AG09319 (cell line): ENCODE measurements at regions not wholly inside any gene's neighbourhood (a gene's known extent, or its start where the extent isn't known, plus 50 kb on each side); places are given as distances from the start of the nearest gene placed in this dataset.
"Not testable (repeated sequence)": the region's sequence is repeated elsewhere in the genome, so short reads cannot be mapped to it uniquely, and the experiment has no call there.

Experiments
- DNase-seq: peaks from one replicate; pipeline ENCODE4 v3.0.0-alpha.2; 2010; ENCODE audit warnings: low read depth; ENCODE audit errors: extremely low read depth
- TF ChIP-seq, protein P1 (sequence below): IDR thresholded peaks from 2 replicates; pipeline ENCODE4 v1.5.1; 2011; ENCODE audit warnings: low read depth, mild to moderate bottlenecking, inconsistent platforms, low read length, moderate library complexity

DNA sequence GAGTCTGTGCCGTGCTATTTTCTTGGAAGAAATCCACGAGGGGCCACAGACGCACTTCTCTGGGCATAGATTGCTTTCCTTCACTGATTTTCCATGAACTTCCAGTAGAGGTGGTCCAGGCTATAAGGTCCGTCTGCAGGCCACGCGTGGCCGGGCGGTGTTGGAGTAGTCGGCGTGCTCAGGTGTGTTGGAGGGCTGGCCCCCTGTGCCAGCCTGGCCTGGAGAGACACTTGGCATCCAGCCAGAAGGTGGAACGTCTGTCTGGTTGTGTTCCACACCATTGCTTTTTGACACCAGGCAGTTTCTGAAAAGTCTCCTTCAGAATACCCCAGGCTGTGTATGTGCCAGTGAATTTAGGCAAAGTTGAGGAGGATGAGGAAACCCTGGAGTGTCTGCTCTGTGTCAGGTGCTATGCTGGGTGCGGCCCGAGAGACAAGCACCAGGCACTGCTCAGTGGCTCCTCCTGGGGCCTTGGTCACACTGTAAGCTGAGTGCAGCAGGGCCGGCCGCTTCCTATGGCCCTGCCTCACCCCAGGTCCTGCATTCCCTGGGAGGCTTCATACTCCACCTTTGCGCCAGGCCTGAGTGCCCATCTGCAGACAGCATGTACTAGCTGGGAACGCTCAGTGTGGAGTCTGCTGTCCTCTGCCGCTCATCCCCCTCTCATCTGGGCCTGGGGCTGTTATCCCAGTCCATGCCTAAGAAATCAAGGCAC lies 52.1 kb upstream of the TAMM41 start:
- TF ChIP-seq, protein P1, sequence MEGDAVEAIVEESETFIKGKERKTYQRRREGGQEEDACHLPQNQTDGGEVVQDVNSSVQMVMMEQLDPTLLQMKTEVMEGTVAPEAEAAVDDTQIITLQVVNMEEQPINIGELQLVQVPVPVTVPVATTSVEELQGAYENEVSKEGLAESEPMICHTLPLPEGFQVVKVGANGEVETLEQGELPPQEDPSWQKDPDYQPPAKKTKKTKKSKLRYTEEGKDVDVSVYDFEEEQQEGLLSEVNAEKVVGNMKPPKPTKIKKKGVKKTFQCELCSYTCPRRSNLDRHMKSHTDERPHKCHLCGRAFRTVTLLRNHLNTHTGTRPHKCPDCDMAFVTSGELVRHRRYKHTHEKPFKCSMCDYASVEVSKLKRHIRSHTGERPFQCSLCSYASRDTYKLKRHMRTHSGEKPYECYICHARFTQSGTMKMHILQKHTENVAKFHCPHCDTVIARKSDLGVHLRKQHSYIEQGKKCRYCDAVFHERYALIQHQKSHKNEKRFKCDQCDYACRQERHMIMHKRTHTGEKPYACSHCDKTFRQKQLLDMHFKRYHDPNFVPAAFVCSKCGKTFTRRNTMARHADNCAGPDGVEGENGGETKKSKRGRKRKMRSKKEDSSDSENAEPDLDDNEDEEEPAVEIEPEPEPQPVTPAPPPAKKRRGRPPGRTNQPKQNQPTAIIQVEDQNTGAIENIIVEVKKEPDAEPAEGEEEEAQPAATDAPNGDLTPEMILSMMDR = no peak
- no peak for DNase-seq

DNA sequence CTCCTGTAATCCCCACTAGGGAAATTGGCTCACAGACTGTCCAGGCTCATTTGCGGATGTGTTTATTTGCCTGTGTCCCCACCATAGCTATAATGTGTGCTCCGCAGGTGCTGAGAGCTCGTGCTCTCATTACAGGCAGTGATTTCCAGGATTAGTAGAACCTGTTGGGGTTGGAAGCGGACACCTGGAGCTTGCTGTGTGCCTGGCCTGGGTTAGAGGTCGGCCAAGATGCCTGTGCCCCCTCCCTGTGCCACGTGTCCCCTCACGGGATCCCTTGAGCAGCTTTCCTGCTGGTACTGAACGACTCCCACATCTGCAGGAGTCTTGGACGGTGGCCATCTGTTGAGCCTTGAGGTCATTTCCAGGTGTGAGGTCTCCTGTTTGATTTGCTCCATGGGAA lies 52.7 kb upstream of the TAMM41 start:
- not testable (repeated sequence) for DNase-seq

DNA sequence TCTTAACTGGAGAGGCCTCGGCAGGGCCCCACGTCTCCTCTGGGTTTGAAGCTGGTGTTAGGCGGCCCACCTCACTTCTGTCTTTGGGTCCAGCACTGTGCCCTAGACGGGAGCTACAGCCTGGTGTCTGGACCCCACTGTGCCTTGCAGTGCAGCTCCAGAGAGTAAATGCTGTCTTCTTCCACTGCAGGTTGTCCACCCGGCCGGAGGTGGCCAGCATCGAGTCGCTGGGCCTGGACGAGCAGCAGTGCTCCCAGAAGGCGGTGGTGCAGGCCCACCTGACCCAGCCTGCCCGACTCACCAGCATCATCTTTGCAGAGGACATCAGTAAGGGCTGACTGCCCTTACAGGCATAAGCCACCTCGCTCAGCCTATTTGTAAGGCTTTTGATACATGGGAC lies 53.1 kb upstream of the TAMM41 start:
- no peak for DNase-seq
- TF ChIP-seq, protein P1 = no peak

DNA sequence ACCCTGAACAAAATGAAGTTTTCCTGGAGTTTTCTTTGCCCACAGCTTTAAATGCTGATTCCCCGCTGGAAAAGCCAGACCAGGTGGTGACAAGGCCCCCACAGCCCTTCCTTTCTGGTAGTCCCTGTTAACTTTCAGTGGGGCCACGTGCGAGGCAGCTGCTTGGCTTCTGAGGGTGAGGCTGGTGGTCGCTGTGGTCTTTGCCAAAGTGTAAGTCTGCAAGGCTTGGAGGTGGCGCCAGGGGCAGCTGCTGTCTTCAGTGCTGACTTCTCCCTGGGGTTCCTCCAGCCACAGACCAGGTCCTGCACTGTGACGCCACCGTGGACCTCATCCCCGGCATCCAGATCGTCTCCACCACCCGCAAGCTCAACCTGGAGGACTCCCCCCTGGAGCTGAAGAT lies 54.1 kb upstream of the TAMM41 start:
- no peak for DNase-seq
- TF ChIP-seq, protein P1 = no peak

DNA sequence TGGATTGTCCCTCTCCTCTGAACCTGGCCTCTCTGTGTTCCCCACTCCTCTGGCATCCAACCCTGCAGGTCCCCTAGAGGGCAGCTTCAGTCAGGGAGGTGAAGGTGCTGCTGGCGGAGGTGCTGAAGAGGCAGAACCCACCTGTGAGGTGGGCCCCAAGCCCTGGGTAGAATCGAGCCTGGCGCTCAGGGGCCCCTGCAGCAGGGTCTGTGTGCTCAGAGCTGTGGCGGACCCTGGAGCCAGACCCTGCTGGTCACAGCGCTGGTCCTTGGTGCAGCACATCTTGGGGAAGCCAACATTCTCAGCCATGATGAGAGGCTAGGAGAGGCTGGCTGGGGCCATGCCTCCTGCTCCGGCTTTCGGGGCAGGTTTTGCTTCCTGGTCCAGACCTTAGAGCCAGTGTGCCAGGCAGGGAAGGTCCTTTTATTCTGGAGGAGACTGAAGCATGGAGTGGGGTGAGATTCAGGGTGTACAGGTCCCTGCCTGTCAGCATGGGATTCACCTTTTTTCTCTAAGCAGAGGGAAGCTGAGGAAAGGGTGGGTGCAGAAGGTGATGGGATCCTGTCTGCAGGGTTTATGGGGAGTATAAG lies 54.7 kb upstream of the TAMM41 start:
- no peak for DNase-seq
- TF ChIP-seq, protein P1 = no peak

DNA sequence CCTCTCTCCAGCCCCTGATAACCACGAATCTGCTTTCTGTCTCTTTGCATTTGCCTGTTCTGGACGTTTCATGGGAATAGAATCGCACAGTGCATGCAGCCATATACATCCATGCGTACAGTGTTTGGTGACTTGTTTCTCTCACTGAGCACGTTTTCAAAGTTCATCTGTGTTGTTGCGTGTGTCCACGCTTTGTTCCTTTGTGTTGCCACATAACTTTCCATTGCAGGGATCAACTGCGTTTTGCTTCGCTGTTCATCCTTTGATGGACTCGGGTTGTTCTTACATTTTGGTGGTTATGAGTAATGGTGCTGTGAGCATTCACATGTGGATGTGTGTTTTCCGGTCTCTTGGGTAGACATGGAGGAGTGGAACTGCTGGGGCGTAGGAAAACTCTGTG lies 56.4 kb upstream of the TAMM41 start:
- TF ChIP-seq, protein P1 = no peak
- DNase-seq = no peak

DNA sequence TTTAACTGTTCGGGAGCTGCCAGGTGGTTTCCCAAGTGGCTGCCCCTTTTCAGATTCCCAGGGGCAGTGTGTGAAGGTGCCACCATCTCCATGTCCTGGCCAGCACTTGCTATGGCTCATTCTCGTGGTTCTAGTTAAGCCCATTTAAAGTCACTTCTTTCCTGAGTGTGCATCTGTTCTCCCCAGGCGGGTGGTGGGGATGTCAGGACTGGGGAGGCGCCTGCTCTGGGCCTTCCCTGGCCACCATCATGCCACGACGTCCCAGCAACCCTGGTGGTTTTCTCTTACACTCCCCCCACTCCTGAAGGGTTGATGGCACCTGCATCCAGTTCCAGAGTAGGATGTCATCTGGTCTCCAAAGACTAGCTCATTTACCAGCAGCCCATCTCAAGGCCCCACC lies 56.8 kb upstream of the TAMM41 start:
- TF ChIP-seq, protein P1 = no peak
- DNase-seq = no peak

DNA sequence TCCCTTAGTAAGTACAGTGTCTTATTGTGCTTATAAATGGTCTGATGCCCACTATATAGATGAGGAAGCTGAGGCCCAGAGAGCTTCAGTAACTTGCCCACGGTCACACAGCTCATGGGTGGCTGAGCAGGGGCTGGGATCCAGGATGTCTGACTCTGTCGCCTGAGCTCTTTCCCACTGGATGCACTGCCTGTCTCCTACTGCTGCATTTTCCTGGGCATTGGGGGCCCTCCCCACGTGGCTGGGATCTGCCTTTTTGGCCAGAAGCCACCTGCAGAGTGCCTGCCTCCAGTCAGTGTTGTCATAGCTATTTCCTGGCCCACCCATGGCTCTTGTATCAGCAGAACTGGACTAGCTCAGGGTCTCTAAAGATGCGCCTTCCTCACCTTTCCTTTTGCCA lies 57.5 kb upstream of the TAMM41 start:
- TF ChIP-seq, protein P1 = no peak
- no peak for DNase-seq
